ENCODE measurements at regions not wholly inside any gene's neighbourhood (a gene's known extent, or its start where the extent isn't known, plus 50 kb on each side); places are given as distances from the start of the nearest gene placed in this dataset.

DNA sequence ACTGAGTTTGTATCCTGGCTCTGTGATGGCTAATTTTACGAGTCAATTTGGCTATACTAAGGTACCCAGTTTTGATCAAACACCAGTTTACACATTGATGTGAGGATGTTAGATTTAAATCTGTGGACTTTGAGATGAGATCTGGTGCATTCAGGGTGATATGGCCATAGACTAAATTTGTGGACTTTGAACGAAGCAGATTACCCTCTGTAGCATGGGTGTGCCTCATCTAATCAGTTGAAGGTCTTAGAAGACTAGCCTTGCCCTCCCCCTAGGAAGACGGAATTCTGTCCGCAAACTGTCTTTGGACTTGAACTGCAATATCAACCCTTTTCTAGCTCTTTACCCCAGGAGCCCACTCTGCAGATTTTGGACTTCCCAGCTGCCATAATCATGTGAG lies 547.8 kb upstream of the CITED2 start:
- H3K4me3 Mint-ChIP-seq, result no peak overlapping the region
- TF ChIP-seq, protein P1, sequence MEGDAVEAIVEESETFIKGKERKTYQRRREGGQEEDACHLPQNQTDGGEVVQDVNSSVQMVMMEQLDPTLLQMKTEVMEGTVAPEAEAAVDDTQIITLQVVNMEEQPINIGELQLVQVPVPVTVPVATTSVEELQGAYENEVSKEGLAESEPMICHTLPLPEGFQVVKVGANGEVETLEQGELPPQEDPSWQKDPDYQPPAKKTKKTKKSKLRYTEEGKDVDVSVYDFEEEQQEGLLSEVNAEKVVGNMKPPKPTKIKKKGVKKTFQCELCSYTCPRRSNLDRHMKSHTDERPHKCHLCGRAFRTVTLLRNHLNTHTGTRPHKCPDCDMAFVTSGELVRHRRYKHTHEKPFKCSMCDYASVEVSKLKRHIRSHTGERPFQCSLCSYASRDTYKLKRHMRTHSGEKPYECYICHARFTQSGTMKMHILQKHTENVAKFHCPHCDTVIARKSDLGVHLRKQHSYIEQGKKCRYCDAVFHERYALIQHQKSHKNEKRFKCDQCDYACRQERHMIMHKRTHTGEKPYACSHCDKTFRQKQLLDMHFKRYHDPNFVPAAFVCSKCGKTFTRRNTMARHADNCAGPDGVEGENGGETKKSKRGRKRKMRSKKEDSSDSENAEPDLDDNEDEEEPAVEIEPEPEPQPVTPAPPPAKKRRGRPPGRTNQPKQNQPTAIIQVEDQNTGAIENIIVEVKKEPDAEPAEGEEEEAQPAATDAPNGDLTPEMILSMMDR (conservative IDR thresholded peaks at IDR 0.05), result no peak
- Histone ChIP-seq H3K9ac (ENCODE audit: extremely low read depth, low read length, poor library complexity, severe bottlenecking) (no peak overlapping the region), H3K27ac (ENCODE audit: low read depth, low read length) (no peak overlapping the region), H3K27me3 (ENCODE audit: control insufficient read depth, insufficient read depth, low read length, poor library complexity, severe bottlenecking) (no peaks in the 10 kb centered on the region), H3K4me3 (ENCODE audit: low read length) (no peak overlapping the region), H3K36me3 (ENCODE audit: control insufficient read depth, insufficient read depth, low read length) (no peaks in the 10 kb centered on the region), H3K9me3 (ENCODE audit: control insufficient read depth, low read length) (no peaks in the 10 kb centered on the region), H3K4me1 (ENCODE audit: control insufficient read depth, insufficient read depth, low read length) (no peaks in the 10 kb centered on the region)
- H3K9me3 Mint-ChIP-seq, result no peaks in the 10 kb centered on the region
- no peak overlapping the region for H3K27ac Mint-ChIP-seq
- 90 to 96% methylated on average over 4 of the region's 4 CpGs for WGBS, 2 experiments (ENCODE audit: insufficient coverage in 1 of 2, insufficient read length in 1 of 2)
- no peaks in the 10 kb centered on the region for H3K36me3 Mint-ChIP-seq (ENCODE audit: low read depth)
- no peaks in the 10 kb centered on the region for H3K27me3 Mint-ChIP-seq (ENCODE audit: insufficient read depth)
- no peak for DNase-seq
- peaks cover 27% of the 10 kb centered on the region for H3K4me1 Mint-ChIP-seq

DNA sequence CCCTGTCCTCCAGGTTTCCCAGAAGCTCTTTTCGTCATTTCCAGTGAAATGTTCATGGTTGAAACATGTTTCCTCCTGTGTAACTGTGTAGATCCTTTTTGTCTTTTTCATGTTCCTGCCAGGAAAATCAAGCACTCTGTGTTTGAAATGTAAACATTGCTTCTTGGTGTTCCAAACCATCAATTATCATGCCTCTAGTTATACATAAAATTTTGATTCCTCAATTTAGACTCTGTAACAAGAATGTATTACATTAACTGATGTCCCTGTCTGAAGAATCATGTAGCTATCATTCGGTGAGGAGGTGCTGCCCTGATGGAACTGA lies 546.3 kb upstream of the CITED2 start:
- no peaks in the 10 kb centered on the region for H3K36me3 ChIP-seq (ENCODE audit: control insufficient read depth, insufficient read depth, low read length)
- no peak overlapping the region for H3K4me3 ChIP-seq (ENCODE audit: low read length)
- peaks cover 27% of the 10 kb centered on the region for H3K4me1 Mint-ChIP-seq
- no peaks in the 10 kb centered on the region for H3K4me1 ChIP-seq (ENCODE audit: control insufficient read depth, insufficient read depth, low read length)
- WGBS, 2 experiments (ENCODE audit: insufficient coverage in 1 of 2, insufficient read length in 1 of 2), result 60 to 70% methylated on average over 2 of the region's 2 CpGs
- no peaks in the 10 kb centered on the region for H3K36me3 Mint-ChIP-seq (ENCODE audit: low read depth)
- no peaks in the 10 kb centered on the region for H3K9me3 Mint-ChIP-seq
- peak overlapping the region; percentile 6 for H3K27ac Mint-ChIP-seq
- no peak overlapping the region for H3K27ac ChIP-seq (ENCODE audit: low read depth, low read length)
- DNase-seq, result no peak
- no peaks in the 10 kb centered on the region for H3K27me3 Mint-ChIP-seq (ENCODE audit: insufficient read depth)
- H3K4me3 Mint-ChIP-seq, result no peak overlapping the region
- H3K9me3 ChIP-seq (ENCODE audit: control insufficient read depth, low read length), result no peaks in the 10 kb centered on the region
- H3K9ac ChIP-seq (ENCODE audit: extremely low read depth, low read length, poor library complexity, severe bottlenecking), result no peak overlapping the region
- no peaks in the 10 kb centered on the region for H3K27me3 ChIP-seq (ENCODE audit: control insufficient read depth, insufficient read depth, low read length, poor library complexity, severe bottlenecking)
- TF ChIP-seq, protein P1 (conservative IDR thresholded peaks at IDR 0.05), result no peak

DNA sequence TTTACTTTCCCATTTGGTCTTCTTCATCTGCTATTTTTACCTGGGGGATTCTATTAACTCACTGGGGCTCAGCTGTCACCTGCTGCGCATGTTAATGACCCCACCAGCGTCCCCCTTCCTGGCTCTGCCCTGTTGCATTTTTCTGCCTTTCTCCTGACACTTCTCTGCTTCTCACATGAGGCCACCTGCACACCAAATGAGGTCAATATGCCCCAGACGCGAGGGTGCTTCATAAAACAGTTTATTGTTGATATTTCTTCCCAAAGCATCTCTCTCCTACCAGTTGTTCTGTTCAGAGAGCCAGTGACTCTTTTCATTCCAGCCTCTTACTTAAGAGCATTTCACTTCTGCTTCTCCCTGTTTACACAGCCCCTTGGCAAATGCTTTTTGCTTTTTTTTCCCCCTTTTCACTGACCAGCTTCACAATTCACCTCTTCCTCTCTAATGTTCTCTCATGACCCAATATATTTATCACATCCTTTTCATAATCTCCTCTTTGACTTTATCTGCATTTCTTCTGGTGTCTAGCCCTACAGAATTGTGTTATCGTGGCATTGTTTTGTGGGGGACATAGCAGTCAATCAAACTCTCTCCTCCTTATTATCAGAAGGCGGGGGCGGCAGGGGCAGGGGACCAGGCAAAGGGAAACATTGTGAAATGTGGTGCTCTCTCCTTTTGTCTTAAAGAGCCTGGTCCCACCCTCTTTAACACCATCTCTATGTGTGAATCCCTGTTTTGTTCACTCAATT lies 545.8 kb upstream of the CITED2 start:
- Mint-ChIP-seq H3K36me3 (ENCODE audit: low read depth) (no peaks in the 10 kb centered on the region), H3K4me1 (peaks cover 27% of the 10 kb centered on the region), H3K27ac (peak overlapping the region; percentile 6), H3K27me3 (ENCODE audit: insufficient read depth) (no peaks in the 10 kb centered on the region), H3K4me3 (no peak overlapping the region), H3K9me3 (no peaks in the 10 kb centered on the region)
- Histone ChIP-seq H3K4me1 (ENCODE audit: control insufficient read depth, insufficient read depth, low read length) (no peaks in the 10 kb centered on the region), H3K36me3 (ENCODE audit: control insufficient read depth, insufficient read depth, low read length) (no peaks in the 10 kb centered on the region), H3K27me3 (ENCODE audit: control insufficient read depth, insufficient read depth, low read length, poor library complexity, severe bottlenecking) (no peaks in the 10 kb centered on the region), H3K27ac (ENCODE audit: low read depth, low read length) (peak overlapping the region; percentile 67), H3K4me3 (ENCODE audit: low read length) (no peak overlapping the region), H3K9me3 (ENCODE audit: control insufficient read depth, low read length) (peaks cover under 1% of the 10 kb centered on the region), H3K9ac (ENCODE audit: extremely low read depth, low read length, poor library complexity, severe bottlenecking) (no peak overlapping the region)
- 51 to 75% methylated on average over 3 to 7 of the region's 7 CpGs for WGBS, 2 experiments (ENCODE audit: insufficient coverage in 1 of 2, insufficient read length in 1 of 2)
- peak; percentile 57 for DNase-seq
- TF ChIP-seq, protein P1 (conservative IDR thresholded peaks at IDR 0.05), result no peak

Data from endodermal cell (in vitro differentiated cells).